ENCODE measurements at regions not wholly inside any gene's neighbourhood (a gene's known extent, or its start where the extent isn't known, plus 50 kb on each side); places are given as distances from the start of the nearest gene placed in this dataset.

DNA sequence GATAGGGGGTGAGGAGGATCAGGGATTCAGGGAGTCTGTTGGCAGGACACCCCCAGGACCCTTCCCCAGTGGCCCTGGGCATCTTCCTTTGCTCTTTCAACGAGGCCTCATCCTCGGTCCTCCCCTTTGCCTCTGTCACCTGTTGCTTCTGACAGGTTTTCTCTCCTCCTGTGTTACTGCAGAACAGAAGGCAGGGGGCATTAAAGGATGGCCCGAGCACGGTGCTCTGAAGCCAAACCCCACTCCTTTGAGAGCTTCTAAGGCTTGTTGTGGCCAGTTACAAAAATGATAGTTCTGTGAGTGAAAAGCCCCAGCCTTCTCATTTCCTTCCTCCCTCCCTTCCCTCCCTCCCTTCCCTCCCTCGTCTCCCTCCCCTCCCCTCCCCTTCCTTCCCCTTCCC, 82.5 kb downstream of the THNSL2 start:
- Histone ChIP-seq H3K27ac (no peak overlapping the region), H3K27me3 (peaks cover 19% of the 10 kb centered on the region), H3K4me1 (no peaks in the 10 kb centered on the region), H3K4me3 (no peak overlapping the region), H3K9me3 (no peaks in the 10 kb centered on the region), H3K36me3 (no peaks in the 10 kb centered on the region)
- no peak for ATAC-seq
- no peak for TF ChIP-seq EP300 (IDR thresholded peaks at IDR 0.05)
- TF ChIP-seq CTCF (IDR thresholded peaks at IDR 0.05), result no peak
- TF ChIP-seq POLR2AphosphoS5 (IDR thresholded peaks at IDR 0.05), result no peak
- TF ChIP-seq POLR2A (IDR thresholded peaks at IDR 0.05), result no peak
- WGBS, 2 donors (ENCODE audit: low coverage in 1 of 2), result 54 to 57% methylated on average over 4 of the region's 5 CpGs

GRCh38 chr2:88252111-88252510, 82.0 kb downstream of the THNSL2 start:
- H3K4me3 ChIP-seq, result no peak overlapping the region
- H3K27me3 ChIP-seq, result peaks cover 15% of the 10 kb centered on the region
- TF ChIP-seq POLR2A (IDR thresholded peaks at IDR 0.05), result no peak
- TF ChIP-seq CTCF (IDR thresholded peaks at IDR 0.05), result no peak
- TF ChIP-seq POLR2AphosphoS5 (IDR thresholded peaks at IDR 0.05), result no peak
- no peak for TF ChIP-seq EP300 (IDR thresholded peaks at IDR 0.05)
- no peaks in the 10 kb centered on the region for H3K4me1 ChIP-seq
- 75 to 80% methylated on average over 1 to 2 of the region's 3 CpGs for WGBS, 2 donors (ENCODE audit: low coverage in 1 of 2)
- no peaks in the 10 kb centered on the region for H3K9me3 ChIP-seq
- no peak overlapping the region for H3K27ac ChIP-seq
- no peak for ATAC-seq
- H3K36me3 ChIP-seq, result no peaks in the 10 kb centered on the region

DNA sequence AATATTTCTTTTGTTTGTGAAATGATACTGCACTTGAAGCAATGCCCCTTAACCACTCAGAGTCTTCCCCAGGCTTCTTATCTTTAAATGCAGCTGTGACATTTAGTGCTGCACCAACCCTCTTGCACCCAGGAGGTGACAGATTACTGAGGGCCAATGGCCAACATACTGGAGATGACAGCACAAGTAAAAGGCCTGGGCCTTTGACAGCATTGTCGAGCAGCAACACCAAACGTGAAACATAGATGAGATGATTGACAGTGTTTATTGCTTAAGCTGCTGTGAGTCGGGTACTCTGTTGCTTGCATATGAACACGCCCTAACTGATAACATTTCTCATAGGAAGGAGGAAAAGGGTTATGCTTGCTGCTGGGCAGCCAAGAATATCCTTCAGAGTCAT, 80.3 kb downstream of the THNSL2 start:
- ATAC-seq, result no peak
- WGBS, 2 donors (ENCODE audit: low coverage in 1 of 2), result 45% methylated on average over 4 of the region's 4 CpGs; no CpG with 5 or more reads in 1 of the 2 donors
- Histone ChIP-seq H3K36me3 (no peaks in the 10 kb centered on the region), H3K9me3 (no peaks in the 10 kb centered on the region), H3K27ac (no peak overlapping the region), H3K4me3 (no peak overlapping the region), H3K4me1 (no peaks in the 10 kb centered on the region), H3K27me3 (peaks cover 15% of the 10 kb centered on the region)
- TF ChIP-seq POLR2A (IDR thresholded peaks at IDR 0.05) (no peak), EP300 (IDR thresholded peaks at IDR 0.05) (no peak), CTCF (IDR thresholded peaks at IDR 0.05) (no peak), POLR2AphosphoS5 (IDR thresholded peaks at IDR 0.05) (no peak)

GRCh38 chr2:88248280-88248828, 78.2 kb downstream of the THNSL2 start:
- Histone ChIP-seq H3K4me1 (no peaks in the 10 kb centered on the region), H3K27me3 (peaks cover 8% of the 10 kb centered on the region), H3K27ac (no peak overlapping the region), H3K4me3 (no peak overlapping the region), H3K36me3 (no peaks in the 10 kb centered on the region), H3K9me3 (no peaks in the 10 kb centered on the region)
- no peak for ATAC-seq
- 80 to 83% methylated on average over 1 to 3 of the region's 5 CpGs for WGBS, 2 donors (ENCODE audit: low coverage in 1 of 2)
- no peak for TF ChIP-seq EP300 (IDR thresholded peaks at IDR 0.05)
- TF ChIP-seq POLR2A (IDR thresholded peaks at IDR 0.05), result no peak
- no peak for TF ChIP-seq CTCF (IDR thresholded peaks at IDR 0.05)
- TF ChIP-seq POLR2AphosphoS5 (IDR thresholded peaks at IDR 0.05), result no peak

GRCh38 chr2:88247531-88247930, 77.4 kb downstream of the THNSL2 start:
- no peak overlapping the region for H3K4me3 ChIP-seq
- WGBS, 2 donors (ENCODE audit: low coverage in 1 of 2), result 61 to 83% methylated on average over 2 to 6 of the region's 6 CpGs
- no peaks in the 10 kb centered on the region for H3K4me1 ChIP-seq
- peaks cover 4% of the 10 kb centered on the region for H3K27me3 ChIP-seq
- H3K9me3 ChIP-seq, result no peaks in the 10 kb centered on the region
- H3K27ac ChIP-seq, result no peak overlapping the region
- TF ChIP-seq EP300 (IDR thresholded peaks at IDR 0.05) (no peak), POLR2AphosphoS5 (IDR thresholded peaks at IDR 0.05) (no peak), POLR2A (IDR thresholded peaks at IDR 0.05) (no peak), CTCF (IDR thresholded peaks at IDR 0.05) (no peak)
- ATAC-seq, result no peak
- no peaks in the 10 kb centered on the region for H3K36me3 ChIP-seq

Data from gastroesophageal sphincter (tissue), 4 donors.